A673 (cell line): ENCODE measurements at regions not wholly inside any gene's neighbourhood (a gene's known extent, or its start where the extent isn't known, plus 50 kb on each side); places are given as distances from the start of the nearest gene placed in this dataset.

Experiments used
- BruUV-seq: library from RNA; stranded (reverse); fragments of 400-500 nt; replicated peaks from 2 replicates; lab custom pipeline; 2021; lab: Mats Ljungman, UMichigan
- CTCF ChIA-PET: fragments of 300-600 bp; sonication (Branson Sonifier 250); formaldehyde crosslinking; loops from one replicate; lab custom pipeline; 2022; ENCODE audit warnings: antibody characterized with exemption; lab: Charles Lee
- POLR2A ChIA-PET: fragments of 300-600 bp; sonication (Branson Sonifier 250); formaldehyde crosslinking; loops from one replicate; lab custom pipeline; 2022; ENCODE audit warnings: antibody characterized with exemption; ENCODE audit not compliant: low non-redundant PET; lab: Charles Lee
- DNase-seq: peaks from one replicate; pipeline ENCODE4 v3.0.0-alpha.2; 2015; ENCODE audit warnings: low spot score
- H3K27ac ChIP-seq: fragments of 200-600 bp; sonication (generic); 2 replicates; pipeline ENCODE4 v1.5.1; 2016; ENCODE audit warnings: mixed run types, low read depth, mild to moderate bottlenecking, mixed read lengths, antibody characterized with exemption, low read length; ENCODE audit not compliant: poor library complexity, severe bottlenecking
- H3K27me3 ChIP-seq: fragments of 200-600 bp; sonication (generic); replicated peaks from 2 replicates; pipeline ENCODE4 v1.6.1; 2017; ENCODE audit warnings: mixed run types, low read depth, mild to moderate bottlenecking, mixed read lengths, antibody characterized with exemption, low read length; ENCODE audit not compliant: insufficient read depth, poor library complexity
- H3K36me3 ChIP-seq: fragments of 200-600 bp; sonication (generic); 2 replicates; pipeline ENCODE4 v1.6.1; 2016; ENCODE audit warnings: mixed run types, mild to moderate bottlenecking, mixed read lengths, antibody characterized with exemption, low read length; ENCODE audit not compliant: insufficient read depth, poor library complexity, severe bottlenecking
- H3K4me1 ChIP-seq: fragments of 200-600 bp; sonication (generic); 2 replicates; pipeline ENCODE4 v1.6.1; 2017; ENCODE audit warnings: mixed run types, mild to moderate bottlenecking, mixed read lengths, antibody characterized with exemption, low read length; ENCODE audit not compliant: insufficient read depth, poor library complexity, severe bottlenecking
- H3K4me3 ChIP-seq: fragments of 200-600 bp; sonication (generic); 2 replicates; pipeline ENCODE4 v1.5.1; 2016; ENCODE audit warnings: low read depth, mixed run types, mild to moderate bottlenecking, mixed read lengths, low read length; ENCODE audit not compliant: poor library complexity, severe bottlenecking
- H3K9me3 ChIP-seq: fragments of 200-600 bp; sonication (generic); 2 replicates; pipeline ENCODE4 v1.6.1; 2016; ENCODE audit warnings: mixed run types, low read depth, mild to moderate bottlenecking, mixed read lengths, antibody characterized with exemption, low read length; ENCODE audit not compliant: poor library complexity, severe bottlenecking
- CTCF ChIP-seq: fragments of 300-800, 200-600 bp; sonication (generic); conservative IDR thresholded peaks from 2 replicates; pipeline ENCODE4 v1.5.1; 2017; ENCODE audit warnings: low read depth, mild to moderate bottlenecking, antibody characterized with exemption, low read length, moderate library complexity, mixed read lengths
- EZH2 ChIP-seq: fragments of 200-600 bp; sonication (generic); IDR thresholded peaks from 2 replicates; pipeline ENCODE4 v1.6.1; 2017; ENCODE audit warnings: borderline replicate concordance, low read depth, mild to moderate bottlenecking, mixed read lengths, antibody characterized with exemption, low read length; ENCODE audit not compliant: poor library complexity, severe bottlenecking
- intact Hi-C: fragments of 100-400 bp; cut with micrococcal nuclease; formaldehyde crosslinking; loops from one replicate; pipeline ENCODE4 v1.10.0; 2022; ENCODE audit not compliant: unreplicated experiment

DNA sequence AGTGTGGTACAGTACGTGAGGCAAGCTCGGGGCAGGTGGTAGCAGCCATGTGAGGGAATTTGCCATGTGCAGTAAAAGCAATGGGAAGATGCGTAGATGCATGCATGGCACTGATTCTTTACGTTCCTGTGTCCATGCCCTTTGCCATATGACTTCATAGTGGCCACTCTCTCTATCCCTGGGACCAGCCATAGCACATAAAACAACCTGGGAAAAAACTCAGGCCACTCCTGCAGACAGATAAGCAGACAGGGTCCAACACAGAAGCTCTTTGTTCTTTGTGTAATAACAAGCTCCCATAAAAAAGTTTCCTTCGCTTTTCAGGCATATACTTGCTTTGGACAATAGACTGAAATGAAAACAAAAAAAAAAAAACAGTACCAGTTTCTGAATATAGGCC, 622.4 kb upstream of the POM121L12 start:
- CTCF ChIA-PET: no interaction called here
- intact Hi-C loops: no loop called here
- DNase-seq: no peak
- no peak overlapping the region for H3K4me3 ChIP-seq
- POLR2A ChIA-PET: no interaction called here
- H3K27me3 ChIP-seq: no peaks in the 10 kb centered on the region
- no peak overlapping the region for H3K27ac ChIP-seq
- H3K36me3 ChIP-seq: no peaks in the 10 kb centered on the region
- no TSS peak for BruUV-seq
- no peaks in the 10 kb centered on the region for H3K4me1 ChIP-seq
- H3K9me3 ChIP-seq: peaks cover 68% of the 10 kb centered on the region
- TF ChIP-seq CTCF (no peak), EZH2 (no peak)

DNA sequence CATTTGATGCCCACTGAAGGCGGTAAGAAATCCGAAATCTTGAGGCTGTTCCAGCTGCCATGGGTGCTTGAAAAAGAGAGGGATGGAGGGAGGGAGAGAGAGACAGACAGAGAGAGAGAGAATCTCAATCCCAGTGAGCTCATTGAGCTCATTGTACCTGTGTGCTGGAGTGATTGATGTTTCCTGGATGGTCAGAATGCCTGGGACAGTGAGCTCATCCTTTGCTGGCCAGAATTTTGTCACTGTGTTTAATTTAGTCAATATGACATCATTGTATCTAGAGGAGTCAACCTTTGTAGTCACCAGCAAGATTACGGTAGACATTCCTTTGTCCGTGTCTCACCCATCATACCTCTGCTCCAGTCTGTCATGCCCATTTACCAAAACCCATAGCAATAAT, 625.4 kb upstream of the POM121L12 start:
- DNase-seq: no peak
- no TSS peak for BruUV-seq

DNA sequence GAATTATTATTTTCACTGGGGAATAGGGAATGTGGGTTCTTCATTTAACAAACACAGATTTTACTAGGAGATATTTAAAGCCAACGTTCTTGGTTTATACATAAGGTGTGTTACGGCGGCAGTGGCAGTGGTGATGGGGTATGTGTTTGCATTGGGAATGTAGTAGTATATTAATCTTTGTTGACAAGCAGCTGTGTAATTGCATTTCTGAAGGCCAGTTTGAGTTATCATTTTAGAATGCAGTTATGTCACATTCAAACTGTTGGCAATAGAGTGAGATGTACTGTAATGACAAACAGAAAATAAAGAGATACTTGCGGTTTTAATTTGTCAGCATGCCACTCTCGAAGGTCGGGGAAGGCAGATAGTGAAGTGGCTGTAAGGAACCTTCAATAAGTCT, 628.6 kb upstream of the POM121L12 start:
- no peak for TF ChIP-seq EZH2
- no peak for TF ChIP-seq CTCF
- intact Hi-C loops: no loop called here
- BruUV-seq: no TSS peak
- DNase-seq: no peak
- peaks cover 51% of the 10 kb centered on the region for H3K9me3 ChIP-seq
- ChIA-PET CTCF (no interaction called here), POLR2A (no interaction called here)
- no peaks in the 10 kb centered on the region for H3K36me3 ChIP-seq
- no peaks in the 10 kb centered on the region for H3K27me3 ChIP-seq
- no peaks in the 10 kb centered on the region for H3K4me1 ChIP-seq
- no peak overlapping the region for H3K4me3 ChIP-seq
- no peak overlapping the region for H3K27ac ChIP-seq

More for the DNA sequence above, 625.4 kb upstream of the POM121L12 start:
- no peak overlapping the region for H3K4me3 ChIP-seq
- TF ChIP-seq CTCF (no peak), EZH2 (no peak)
- no peaks in the 10 kb centered on the region for H3K4me1 ChIP-seq
- H3K36me3 ChIP-seq: no peaks in the 10 kb centered on the region
- H3K27me3 ChIP-seq: no peaks in the 10 kb centered on the region
- H3K9me3 ChIP-seq: peaks cover 67% of the 10 kb centered on the region
- ChIA-PET CTCF (no interaction called here), POLR2A (no interaction called here)
- no peak overlapping the region for H3K27ac ChIP-seq
- intact Hi-C loops: no loop called here

DNA sequence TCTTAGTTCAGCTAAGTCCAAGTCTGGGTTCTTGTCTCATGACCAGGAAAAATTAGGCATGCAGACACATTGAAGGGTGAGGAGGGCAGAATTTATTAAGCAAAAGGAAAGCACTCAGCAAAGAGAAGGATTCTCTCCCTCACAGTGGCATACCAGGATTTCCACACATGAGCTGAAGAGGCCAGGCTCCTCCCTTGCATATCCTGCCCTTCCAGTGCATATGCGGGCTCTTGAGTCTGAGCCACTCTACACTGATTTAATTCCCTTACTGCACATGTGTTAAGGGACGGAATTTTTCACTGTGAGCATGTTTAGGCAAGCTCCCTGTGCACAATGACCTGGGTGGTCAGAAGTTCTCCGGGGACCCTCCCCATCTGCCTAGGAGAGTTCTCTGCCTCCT, 652.7 kb upstream of the POM121L12 start:
- intact Hi-C loops: no loop called here
- TF ChIP-seq EZH2: no peak
- no peak for TF ChIP-seq CTCF
- Histone ChIP-seq H3K27ac (no peak overlapping the region), H3K27me3 (no peaks in the 10 kb centered on the region), H3K4me3 (no peak overlapping the region), H3K9me3 (peaks cover 35% of the 10 kb centered on the region), H3K4me1 (no peaks in the 10 kb centered on the region), H3K36me3 (no peaks in the 10 kb centered on the region)
- no TSS peak for BruUV-seq
- DNase-seq: no peak
- ChIA-PET CTCF (no interaction called here), POLR2A (no interaction called here)
